ENCODE measurements at regions not wholly inside any gene's neighbourhood (a gene's known extent, or its start where the extent isn't known, plus 50 kb on each side); places are given as distances from the start of the nearest gene placed in this dataset.

DNA sequence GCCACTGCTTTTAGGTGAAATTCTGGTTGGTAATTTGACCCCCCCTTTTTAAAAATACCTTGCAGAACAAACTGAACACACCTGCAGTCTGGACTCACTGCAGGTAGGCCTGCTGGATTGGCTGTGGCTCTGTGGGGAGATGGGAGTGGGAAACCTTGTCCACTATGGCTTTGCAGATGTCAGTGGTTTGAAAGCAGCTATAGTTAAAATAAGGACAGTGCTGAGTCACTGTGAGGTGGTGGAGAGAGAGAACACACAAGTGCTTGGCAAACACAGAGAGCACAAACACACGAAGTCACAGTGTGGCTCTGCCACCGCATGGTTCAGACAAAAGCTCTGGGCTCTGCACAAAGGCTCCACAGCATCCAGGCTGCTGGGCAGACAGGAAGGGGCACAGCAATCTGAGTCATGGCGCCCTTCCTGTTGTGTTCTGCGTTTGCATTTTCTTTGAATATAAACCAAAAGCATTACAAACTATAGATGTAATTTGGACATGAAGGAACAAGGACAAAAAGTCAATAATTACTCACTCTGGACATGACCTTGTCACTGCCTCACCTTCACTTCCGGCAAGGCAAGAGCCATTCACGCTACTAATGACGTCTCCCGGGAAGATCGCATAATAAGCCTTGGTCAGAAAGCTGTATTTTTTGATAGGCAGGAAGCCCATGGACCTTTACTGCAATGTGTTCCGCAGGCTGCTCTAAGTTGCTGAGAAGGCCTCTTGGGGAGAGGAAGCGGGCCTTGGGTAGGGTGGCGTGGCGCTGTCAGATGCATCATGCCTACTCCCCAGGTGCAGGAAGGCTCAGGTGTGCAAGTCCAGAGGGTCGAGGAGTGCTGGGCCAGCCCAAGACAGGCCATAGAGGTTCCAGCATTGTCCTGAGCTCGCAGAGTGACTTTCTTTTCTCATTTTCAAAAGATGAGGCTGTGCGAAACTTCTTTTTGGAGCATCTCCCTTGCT, 60.1 kb upstream of the MED9 start:
- TF ChIP-seq, protein P1, sequence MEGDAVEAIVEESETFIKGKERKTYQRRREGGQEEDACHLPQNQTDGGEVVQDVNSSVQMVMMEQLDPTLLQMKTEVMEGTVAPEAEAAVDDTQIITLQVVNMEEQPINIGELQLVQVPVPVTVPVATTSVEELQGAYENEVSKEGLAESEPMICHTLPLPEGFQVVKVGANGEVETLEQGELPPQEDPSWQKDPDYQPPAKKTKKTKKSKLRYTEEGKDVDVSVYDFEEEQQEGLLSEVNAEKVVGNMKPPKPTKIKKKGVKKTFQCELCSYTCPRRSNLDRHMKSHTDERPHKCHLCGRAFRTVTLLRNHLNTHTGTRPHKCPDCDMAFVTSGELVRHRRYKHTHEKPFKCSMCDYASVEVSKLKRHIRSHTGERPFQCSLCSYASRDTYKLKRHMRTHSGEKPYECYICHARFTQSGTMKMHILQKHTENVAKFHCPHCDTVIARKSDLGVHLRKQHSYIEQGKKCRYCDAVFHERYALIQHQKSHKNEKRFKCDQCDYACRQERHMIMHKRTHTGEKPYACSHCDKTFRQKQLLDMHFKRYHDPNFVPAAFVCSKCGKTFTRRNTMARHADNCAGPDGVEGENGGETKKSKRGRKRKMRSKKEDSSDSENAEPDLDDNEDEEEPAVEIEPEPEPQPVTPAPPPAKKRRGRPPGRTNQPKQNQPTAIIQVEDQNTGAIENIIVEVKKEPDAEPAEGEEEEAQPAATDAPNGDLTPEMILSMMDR (IDR thresholded peaks at IDR 0.05; ENCODE audit: borderline replicate concordance, insufficient read depth, low read depth, low read length) = no peak
- no peak overlapping the region for H3K4me3 ChIP-seq (ENCODE audit: low read depth, low read length)

DNA sequence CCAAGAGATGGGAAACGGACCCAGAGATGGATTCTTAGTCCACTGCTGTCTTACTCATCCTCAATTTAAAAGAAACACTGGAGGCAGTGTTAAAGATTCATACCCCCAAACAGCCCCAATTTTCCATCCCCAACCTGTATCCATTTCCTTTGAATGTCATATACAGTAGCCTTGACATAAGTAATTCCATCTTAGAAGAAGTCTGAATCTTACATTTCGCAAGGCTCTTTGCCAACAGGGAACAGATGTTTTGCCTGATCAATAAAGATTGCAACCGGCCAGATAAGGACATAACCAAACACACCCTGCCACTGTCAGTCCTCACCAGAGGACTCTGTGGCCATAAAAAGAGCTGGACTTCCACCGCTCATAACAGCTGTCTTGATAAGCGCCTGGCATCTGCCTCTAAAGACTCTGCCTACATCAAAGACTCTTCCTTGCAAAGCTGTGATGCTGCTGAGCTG, 59.0 kb upstream of the MED9 start:
- TF ChIP-seq, protein P1 (IDR thresholded peaks at IDR 0.05; ENCODE audit: borderline replicate concordance, insufficient read depth, low read depth, low read length) = no peak
- no peak overlapping the region for H3K4me3 ChIP-seq (ENCODE audit: low read depth, low read length)

- TF ChIP-seq, protein P1 (IDR thresholded peaks at IDR 0.05; ENCODE audit: borderline replicate concordance, insufficient read depth, low read depth, low read length) = no peak
- no peak overlapping the region for H3K4me3 ChIP-seq (ENCODE audit: low read depth, low read length)
Observed at GRCh38 chr17:17419166-17419565, 57.6 kb upstream of the MED9 start.

DNA sequence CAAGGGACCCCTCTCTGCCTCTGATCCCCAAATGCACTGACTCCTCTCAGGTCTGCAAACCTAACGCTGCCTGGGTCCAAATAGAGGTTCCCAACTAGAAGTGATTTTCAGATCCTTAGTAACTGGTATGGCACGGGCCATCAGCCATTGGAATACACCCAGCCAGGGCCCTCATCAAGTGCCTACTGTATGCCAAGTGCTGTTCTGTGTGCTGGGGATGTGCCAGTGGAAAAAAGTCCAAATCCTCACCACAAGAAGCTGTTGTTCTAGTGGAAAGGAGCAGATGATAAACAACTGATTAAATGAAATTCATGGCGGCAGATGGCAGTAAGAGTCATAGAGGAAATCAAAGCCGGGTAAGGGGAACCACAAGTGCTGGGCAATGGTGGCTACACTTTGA, 57.2 kb upstream of the MED9 start:
- H3K4me3 ChIP-seq (ENCODE audit: low read depth, low read length) = no peak overlapping the region
- TF ChIP-seq, protein P1 (IDR thresholded peaks at IDR 0.05; ENCODE audit: borderline replicate concordance, insufficient read depth, low read depth, low read length) = no peak

DNA sequence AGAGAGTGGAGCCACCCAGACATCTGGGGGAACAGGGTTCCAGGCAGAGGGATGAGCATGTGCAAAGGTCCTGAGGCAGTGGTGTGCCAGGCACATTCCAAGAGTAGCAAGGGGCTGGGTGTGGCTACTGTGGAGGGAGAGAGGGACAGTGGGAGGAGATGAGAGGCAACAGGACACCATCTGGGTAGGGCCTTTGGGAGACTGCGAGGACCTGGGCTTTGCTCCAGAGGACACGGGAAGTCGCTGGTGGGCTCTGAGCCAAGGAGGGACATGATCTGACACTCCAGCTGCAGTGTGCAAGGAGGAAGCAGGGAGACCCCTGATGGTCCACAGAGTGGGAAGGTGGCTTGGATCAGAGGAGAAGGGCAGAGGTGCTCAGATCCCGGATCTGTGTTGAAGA, 56.7 kb upstream of the MED9 start:
- TF ChIP-seq, protein P1 (IDR thresholded peaks at IDR 0.05; ENCODE audit: borderline replicate concordance, insufficient read depth, low read depth, low read length) = no peak
- no peak overlapping the region for H3K4me3 ChIP-seq (ENCODE audit: low read depth, low read length)

DNA sequence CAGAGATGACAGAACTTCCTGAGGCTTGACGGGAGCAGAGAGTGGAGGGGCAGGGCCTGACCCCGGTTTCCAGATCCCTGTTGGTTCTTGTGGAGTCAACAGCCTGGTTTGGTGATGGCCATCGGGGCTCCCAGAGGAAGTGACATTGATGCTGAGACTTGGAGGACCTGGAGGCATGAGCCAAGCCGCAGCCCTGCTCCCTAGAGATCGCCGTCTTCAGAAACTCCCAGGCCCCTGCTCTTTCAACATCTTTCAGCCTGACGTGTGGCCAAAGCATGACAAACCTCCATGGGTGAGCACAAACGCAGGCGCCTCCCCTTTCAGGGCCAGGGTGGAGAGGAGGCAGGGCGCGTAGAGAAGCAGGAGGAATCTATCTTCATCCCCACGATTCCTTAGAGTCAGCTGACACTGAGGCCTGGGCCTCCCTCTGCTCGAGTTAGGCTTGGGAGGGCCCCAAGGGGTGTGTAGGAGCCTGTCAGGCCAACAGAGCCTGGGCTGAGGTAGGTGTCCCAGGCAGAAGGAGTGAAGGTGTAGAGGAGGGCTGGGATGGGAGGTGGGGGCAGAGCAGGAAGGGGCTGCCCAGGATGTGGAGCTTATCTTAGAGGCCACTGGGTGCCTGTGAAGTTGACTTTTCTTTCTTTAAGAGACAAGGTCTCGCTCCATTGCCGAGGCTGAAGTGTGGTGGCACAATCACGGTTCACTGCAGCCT, 56.1 kb upstream of the MED9 start:
- no peak overlapping the region for H3K4me3 ChIP-seq (ENCODE audit: low read depth, low read length)
- TF ChIP-seq, protein P1 (IDR thresholded peaks at IDR 0.05; ENCODE audit: borderline replicate concordance, insufficient read depth, low read depth, low read length) = no peak

Data from GM12875 (cell line).